CD4-positive, alpha-beta T cell treated with Interleukin-2 at 100 ng/mL for 4 hours (primary cell): ENCODE measurements at regions not wholly inside any gene's neighbourhood (a gene's known extent, or its start where the extent isn't known, plus 50 kb on each side); places are given as distances from the start of the nearest gene placed in this dataset.

Experiments used
- DNase-seq: peaks from one replicate; pipeline ENCODE4 v3.0.0-alpha.2; 2020; ENCODE audit warnings: low spot score

DNA sequence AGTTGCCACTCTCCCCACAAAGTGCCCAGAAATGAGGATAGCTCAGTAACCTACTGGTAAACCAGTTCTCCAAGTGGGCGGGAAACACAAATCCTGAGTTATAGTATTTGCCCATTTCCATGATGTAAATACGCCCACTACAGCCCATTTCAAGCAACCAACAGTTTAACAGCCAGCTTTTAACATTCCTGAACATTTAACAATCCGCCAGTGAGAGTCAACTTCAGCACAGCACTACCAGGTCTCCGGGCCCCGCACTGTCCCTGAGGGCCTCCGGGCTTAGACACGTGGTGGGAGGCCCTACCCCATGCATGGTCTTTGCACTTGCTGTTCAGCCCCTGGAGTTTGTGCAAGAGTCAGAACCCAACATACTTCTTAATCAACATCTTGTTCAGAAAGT lies 132.0 kb upstream of the CTTNBP2NL start:
- no peak for DNase-seq

DNA sequence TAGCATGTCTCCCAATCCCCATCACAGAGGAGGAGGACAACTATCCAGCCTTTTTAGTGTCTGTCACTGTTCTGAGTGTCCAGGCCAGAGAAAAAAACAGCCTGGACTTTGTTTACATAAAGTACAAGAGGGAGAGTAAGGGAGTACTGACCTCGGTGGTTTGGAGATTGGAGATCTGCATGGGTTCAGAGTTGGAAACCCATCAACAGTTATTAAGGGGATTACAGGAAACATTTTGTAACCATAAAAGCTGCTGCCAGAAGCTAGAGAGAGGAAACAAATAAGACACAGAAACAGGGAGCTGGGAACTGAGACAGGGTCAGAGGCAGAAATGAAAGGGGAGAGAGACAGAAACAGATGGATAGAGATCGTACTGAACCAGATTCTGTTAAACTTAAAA lies 131.5 kb upstream of the CTTNBP2NL start:
- no peak for DNase-seq

- no peak for DNase-seq
Observed at GRCh38 chr1:112265931-112266330, 130.1 kb upstream of the CTTNBP2NL start.

DNA sequence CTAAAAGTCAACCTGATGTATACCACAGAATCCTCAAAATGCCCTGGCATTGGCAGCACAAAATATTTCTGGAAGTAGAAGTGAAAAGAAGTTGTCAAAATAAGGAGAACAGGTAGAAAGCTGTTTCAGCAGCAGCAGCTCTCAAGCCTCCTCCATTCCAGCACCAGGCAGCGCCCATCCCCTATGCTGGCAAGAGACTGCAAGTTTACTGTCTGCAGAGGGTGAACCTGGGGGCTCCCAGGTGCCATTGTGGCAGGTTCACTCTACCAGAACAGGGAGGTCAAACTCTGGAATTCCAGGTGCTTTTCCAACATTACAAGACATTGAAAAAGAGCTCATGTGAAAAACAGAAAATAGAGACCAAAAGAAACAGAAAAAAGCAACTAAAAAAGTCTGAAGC lies 128.8 kb upstream of the CTTNBP2NL start:
- DNase-seq = no peak

DNA sequence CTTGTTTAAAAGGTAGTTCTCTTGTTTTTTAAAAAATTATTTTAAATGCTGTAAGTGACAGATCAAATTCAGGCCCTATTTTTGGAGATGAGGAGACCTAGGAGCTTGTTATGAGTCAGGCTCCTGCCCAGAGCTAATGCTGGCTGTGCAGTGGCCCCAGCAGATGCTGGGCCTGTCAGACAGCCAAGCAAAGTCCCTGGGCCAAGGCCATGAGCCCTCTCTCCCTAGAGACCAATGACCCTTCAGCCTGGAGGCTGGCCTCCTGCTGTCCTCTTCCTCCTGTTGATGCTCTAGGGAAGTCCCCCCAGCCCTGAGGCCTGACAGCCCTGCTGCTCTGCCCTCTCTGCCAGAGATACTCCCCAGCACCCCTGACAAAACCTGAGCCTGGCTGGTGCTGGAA lies 128.1 kb upstream of the CTTNBP2NL start:
- no peak for DNase-seq

DNA sequence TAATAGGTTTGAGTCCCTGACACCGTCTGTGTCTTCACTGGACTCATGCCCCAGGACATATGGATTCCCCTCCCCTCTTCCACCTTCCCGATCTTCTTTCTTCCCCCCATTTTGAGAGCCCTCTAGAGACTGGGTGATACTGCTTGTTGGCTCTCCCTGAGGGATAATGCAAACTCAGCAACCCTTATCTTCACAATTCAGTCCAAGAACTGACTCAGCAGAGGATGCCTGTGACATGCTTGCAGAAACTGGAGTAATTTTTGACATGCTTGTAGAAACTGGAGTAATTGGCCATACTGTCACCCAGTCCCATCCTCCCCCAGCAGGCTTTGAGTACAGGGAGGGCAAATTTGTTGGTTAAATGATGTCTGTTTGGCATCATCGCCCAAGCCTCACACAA lies 127.6 kb upstream of the CTTNBP2NL start:
- no peak for DNase-seq

GRCh38 chr1:112271270-112271669 lies 124.7 kb upstream of the CTTNBP2NL start:
- no peak for DNase-seq

GRCh38 chr1:112272101-112272772 lies 123.8 kb upstream of the CTTNBP2NL start:
- no peak for DNase-seq

DNA sequence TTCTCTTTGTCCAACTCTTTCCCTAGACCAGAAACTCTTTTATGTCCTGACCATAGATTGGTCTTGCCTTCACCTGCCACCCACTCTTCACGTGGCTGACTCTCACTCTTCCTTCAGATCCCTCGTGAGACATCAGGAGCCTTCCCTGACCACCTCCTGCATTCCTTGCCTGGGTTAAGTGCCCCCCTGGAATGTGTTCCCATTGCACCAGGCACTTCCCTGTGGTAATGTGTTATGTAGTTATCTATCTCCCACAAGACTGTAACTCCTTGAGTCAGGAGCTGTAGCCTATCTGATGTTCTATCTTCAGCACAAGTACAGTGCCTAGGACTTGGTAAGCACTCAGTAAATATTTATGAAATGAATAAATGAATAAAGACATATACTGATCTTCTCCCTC lies 111.2 kb upstream of the CTTNBP2NL start:
- DNase-seq = no peak

DNA sequence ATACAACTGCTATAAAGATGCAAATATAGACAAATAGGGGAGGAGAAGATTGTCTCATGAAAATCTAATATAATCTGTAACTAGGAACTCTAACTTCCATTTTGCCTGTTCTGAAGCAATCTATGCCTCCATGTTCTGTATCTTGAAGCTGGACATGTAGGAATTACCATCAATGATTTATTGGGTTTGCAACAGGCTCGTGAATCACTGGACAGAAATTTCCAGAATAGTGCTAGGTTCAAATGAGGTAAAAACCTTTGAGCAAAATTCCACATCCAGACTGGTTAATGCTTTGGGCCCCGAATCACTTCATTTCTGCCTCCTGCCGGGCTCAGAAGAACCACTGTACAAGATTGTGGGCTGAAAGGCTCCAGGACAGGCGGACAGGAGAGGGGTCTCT lies 110.7 kb upstream of the CTTNBP2NL start:
- DNase-seq = no peak

DNA sequence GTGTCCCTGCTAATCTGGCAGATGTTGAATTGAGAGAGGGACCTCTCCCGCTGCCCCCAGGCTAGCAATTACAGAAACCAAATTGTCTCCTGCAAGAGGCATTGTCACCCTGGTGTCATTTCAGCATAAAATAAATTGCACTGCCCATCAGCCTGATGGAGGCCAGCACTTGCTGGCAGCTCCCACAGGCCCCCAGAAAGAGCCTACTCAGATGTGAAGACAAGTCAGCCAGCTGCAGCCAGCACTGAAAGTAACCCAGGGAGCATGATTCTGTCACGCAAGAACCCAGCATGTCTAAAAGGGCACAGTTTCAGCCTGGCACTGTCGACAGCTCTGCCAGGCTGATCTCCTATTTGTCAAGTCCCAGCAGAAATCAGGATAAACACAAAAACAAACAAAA lies 110.3 kb upstream of the CTTNBP2NL start:
- DNase-seq = no peak

DNA sequence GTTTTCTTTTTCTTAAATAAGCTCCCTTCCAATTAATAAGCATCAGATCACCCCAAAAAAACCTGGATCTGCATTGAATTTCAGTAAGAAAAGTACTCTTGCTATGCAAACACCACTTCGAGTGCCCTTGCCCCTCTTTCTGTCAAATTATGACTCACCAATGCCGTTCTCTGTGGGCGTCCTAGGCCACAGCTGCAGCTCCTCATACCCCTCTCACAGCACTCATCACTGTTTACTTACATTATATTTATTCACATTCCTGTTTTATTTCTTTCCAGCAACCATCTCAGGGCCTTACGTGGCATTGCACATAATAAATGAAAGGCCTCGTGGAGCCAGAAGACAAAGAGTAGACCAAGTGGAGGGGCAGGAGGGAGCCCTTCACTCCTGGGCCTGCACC lies 99.1 kb upstream of the CTTNBP2NL start:
- DNase-seq = no peak

DNA sequence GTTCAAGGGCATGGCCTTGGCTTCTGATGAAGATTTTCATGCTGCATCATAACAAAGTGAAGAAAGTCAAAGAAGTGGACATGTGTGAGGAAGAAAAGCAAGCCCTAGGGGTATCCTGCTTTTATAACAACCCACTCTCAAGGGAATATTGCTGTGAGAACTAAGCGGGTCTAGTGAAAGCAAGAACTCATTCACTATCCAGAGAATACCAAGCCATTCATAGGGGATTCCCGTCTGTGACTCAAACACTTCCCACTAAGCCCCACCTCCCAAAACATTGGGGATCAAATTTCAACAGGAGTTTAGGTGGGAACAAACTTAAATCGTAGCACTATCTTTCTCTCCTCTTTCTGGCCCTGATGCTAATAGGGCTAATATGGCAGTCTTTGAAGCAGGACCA lies 98.5 kb upstream of the CTTNBP2NL start:
- no peak for DNase-seq

DNA sequence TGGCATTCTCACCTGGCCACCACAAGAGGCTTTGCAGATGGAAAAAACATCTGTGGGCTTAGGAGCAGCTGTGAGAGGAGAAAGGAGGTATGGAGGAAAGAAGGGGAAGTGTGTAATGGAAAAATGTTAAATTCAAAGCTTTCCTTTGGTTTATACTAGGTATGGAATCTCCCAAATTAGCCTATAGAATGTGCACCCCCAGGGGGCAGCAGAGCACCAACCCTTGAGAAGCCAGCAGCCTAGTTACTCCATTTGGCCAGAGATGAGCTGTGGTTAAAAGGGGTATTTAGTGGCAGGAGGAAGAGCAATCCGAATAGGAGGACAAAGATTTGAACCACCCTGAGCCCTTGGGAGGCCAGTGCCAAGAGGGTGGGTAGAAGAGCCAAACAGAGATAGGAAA lies 97.5 kb upstream of the CTTNBP2NL start:
- peak; percentile 10 for DNase-seq

DNA sequence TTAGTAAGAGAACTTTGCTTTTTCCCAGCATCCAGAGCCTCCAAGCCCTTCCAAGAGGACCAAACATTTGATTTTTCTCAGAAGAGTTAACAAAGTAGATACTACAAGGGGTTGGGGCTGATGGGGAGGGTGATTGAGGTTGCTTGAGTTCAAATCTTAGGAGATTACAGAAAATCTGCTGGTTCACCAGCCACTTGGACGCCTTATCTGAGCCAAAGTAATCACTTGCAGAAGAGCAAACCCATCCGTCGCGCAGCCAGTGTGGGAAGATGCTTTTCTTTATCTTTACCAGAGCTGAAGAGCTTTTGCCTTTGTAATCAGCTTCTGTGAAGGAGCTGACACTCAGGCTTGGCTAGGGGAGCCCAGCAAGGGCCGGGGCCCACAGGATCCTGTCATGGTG lies 91.9 kb upstream of the CTTNBP2NL start:
- no peak for DNase-seq

DNA sequence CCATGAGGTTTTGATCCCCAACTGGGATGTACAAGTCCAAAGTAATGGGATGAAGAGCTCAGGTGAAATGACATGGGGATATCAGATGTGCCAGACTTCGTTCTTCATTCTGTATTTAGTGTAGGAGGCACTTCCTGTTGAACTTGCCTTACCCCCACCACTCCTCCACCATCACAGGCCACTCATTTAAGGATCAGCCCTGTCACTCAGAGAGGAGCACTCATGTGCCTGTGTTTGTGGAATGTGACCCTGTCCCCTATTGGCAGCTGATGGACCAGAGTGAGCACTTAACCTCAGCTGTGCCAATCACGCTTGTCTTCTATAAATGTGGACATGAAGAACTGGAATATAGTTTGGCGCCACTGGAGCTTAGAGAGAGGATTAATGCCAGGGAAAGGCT lies 91.4 kb upstream of the CTTNBP2NL start:
- DNase-seq = no peak

GRCh38 chr1:112307930-112308591 lies 88.0 kb upstream of the CTTNBP2NL start:
- no peak for DNase-seq

DNA sequence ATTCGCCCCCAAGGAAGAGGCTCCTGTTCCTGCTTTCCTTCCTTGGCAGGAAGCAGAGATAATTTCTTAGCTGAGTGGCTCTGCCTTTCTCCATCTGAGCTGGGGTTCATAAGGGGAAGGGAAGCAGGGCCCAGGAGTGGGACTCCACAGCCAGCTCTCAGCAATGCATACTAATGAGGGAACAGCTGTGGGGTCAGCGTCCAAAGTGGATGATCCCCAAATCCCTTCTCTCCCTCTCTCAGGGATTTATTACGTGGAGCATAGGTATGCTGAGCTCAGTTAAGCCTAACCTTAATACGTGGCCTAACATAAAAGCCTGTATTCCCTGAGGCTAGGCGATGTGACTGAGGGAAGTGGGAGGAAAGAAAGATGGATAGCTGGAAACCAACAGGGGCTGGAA lies 87.3 kb upstream of the CTTNBP2NL start:
- DNase-seq = no peak

DNA sequence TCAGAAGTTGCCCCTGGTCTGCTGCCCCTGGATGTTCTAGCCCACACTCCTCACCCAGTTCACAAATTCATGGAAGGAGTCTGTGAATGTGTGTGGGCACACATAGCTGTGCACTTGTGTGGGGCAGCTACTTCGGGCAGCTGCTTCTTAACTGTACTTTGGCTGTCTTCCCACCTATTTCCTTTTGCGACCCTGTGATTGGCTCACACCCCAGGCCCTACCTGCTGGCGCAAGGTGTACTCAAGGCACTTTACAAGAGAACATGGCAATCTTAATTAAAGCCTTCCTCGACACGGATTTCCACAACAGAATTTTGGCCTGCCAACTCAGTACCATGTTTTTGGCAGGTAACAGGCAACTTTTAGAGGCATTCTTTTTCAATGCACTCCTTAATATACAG lies 86.5 kb upstream of the CTTNBP2NL start:
- no peak for DNase-seq

DNA sequence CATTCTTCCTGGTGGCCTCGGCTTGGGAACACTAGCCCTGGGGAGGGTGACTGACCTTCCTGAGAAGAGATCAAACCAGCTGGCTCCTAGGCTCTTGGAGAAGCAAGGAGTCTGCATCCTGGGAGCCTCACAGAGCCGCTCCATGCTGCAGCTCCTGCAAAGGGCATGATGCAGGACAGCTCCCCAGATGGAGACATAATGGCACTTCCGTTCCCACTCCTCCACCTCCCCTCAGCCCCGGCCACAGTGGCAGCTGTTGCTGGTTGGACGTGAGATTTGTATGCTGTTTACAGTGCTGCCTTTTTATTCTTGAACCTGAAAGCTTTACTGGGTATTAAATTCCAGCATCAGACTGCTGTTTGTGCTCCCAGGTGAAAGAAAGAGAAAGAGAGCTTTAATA lies 83.7 kb upstream of the CTTNBP2NL start:
- DNase-seq = no peak

GRCh38 chr1:112312879-112313278 lies 83.1 kb upstream of the CTTNBP2NL start:
- no peak for DNase-seq

GRCh38 chr1:112316254-112316913 lies 79.6 kb upstream of the CTTNBP2NL start:
- DNase-seq = no peak

DNA sequence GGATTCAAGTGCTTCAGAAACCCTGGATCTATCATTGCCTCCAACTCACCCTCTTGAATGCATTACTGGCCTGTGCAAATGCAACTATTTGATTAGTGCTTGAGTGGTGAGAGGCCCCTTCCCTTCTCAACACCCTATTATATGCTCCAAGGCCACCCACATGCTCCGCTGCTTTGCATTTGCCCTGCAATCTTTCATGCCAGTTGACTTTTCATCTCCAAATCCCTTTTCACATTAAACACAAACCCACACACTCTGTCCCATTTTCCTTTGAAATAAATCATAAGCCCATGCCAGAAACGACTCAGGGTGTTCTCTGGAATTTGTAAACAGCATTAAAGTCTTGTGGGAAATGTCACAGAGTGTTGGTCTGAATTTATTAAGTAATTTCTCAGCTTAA lies 78.9 kb upstream of the CTTNBP2NL start:
- DNase-seq = no peak

- DNase-seq = no peak
Observed at GRCh38 chr1:112317611-112318062, 78.4 kb upstream of the CTTNBP2NL start.
